Testis (tissue), 2 donors: ENCODE measurements at regions not wholly inside any gene's neighbourhood (a gene's known extent, or its start where the extent isn't known, plus 50 kb on each side); places are given as distances from the start of the nearest gene placed in this dataset.

ENCODE experiments used
- DNase-seq: peaks from one replicate; pipeline ENCODE4 v3.0.0-alpha.2; 2019
- H3K27ac ChIP-seq, 2 donors: fragments of 200-600 bp; sonication (generic); one replicate each; pipeline ENCODE4 v1.5.1; 2019
- H3K27me3 ChIP-seq: fragments of 200-600 bp; sonication (generic); one replicate; pipeline ENCODE4 v1.5.1; 2019
- H3K36me3 ChIP-seq: fragments of 200-600 bp; sonication (generic); one replicate; pipeline ENCODE4 v1.5.1; 2017; ENCODE audit warnings: low read depth; ENCODE audit errors: missing control alignments
- H3K4me1 ChIP-seq: fragments of 200-600 bp; sonication (generic); one replicate; pipeline ENCODE4 v1.5.1; 2019
- H3K4me3 ChIP-seq, 2 donors: fragments of 200-600 bp; sonication (generic); one replicate each; pipeline ENCODE4 v1.5.1; 2017 to 2019
- H3K9me3 ChIP-seq: fragments of 200-600 bp; sonication (generic); one replicate; pipeline ENCODE4 v1.5.1; 2017
- CTCF ChIP-seq, 3 experiments: fragments of 450-650 bp in 2 of 3; fragments of 200-600 bp in 1 of 3; sonication (generic) in 1 of 3; IDR thresholded peaks; one replicate each; pipeline ENCODE4 v1.5.1; 2016 to 2019; ENCODE audit warnings: antibody characterized with exemption in 3 of 3, mild to moderate bottlenecking in 2 of 3, moderate library complexity in 1 of 3
- POLR2A ChIP-seq: fragments of 450-650 bp; IDR thresholded peaks from one replicate; pipeline ENCODE4 v1.6.1; 2017; ENCODE audit warnings: antibody characterized with exemption, mild to moderate bottlenecking, moderate library complexity
- WGBS, 2 donors: methylation state at CpG; one replicate each; pipeline ENCODE4 v1.1.5; 2018; 5-methylcytosine and 5-hydroxymethylcytosine counted together
- intact Hi-C: fragments of 100-400 bp; cut with DNase I; formaldehyde crosslinking; loops from one replicate; pipeline ENCODE4 v1.15.1; 2023; ENCODE audit warnings: low total_unique reads

GRCh38 chr1:30194741-30195423 lies 528.5 kb downstream of the MATN1 start:
- intact Hi-C loops = no loop called here
- no peaks in the 10 kb centered on the region for H3K27me3 ChIP-seq
- no peaks in the 10 kb centered on the region for H3K36me3 ChIP-seq
- TF ChIP-seq POLR2A (no peak), CTCF (IDR thresholded peaks at IDR 0.05) (no peak)
- WGBS, 2 donors = 82 to 84% methylated on average over 8 of the region's 8 CpGs
- H3K4me1 ChIP-seq = no peaks in the 10 kb centered on the region
- H3K4me3 ChIP-seq = no peak overlapping the region
- DNase-seq = no peak
- no peaks in the 10 kb centered on the region for H3K9me3 ChIP-seq
- H3K27ac ChIP-seq = no peak overlapping the region

GRCh38 chr1:30194046-30194619 lies 529.3 kb downstream of the MATN1 start:
- TF ChIP-seq POLR2A (no peak), CTCF (IDR thresholded peaks at IDR 0.05) (no peak)
- no peak for DNase-seq
- no peaks in the 10 kb centered on the region for H3K36me3 ChIP-seq
- no peak overlapping the region for H3K27ac ChIP-seq
- no peak overlapping the region for H3K4me3 ChIP-seq
- H3K9me3 ChIP-seq = no peaks in the 10 kb centered on the region
- intact Hi-C loops = no loop called here
- no peaks in the 10 kb centered on the region for H3K4me1 ChIP-seq
- H3K27me3 ChIP-seq = no peaks in the 10 kb centered on the region
- WGBS, 2 donors = 51 to 69% methylated on average over 6 of the region's 6 CpGs

GRCh38 chr1:30192969-30193630 lies 530.3 kb downstream of the MATN1 start:
- no peaks in the 10 kb centered on the region for H3K27me3 ChIP-seq
- H3K4me3 ChIP-seq = no peak overlapping the region
- no peak overlapping the region for H3K27ac ChIP-seq
- H3K4me1 ChIP-seq = no peaks in the 10 kb centered on the region
- intact Hi-C loops = no loop called here
- H3K9me3 ChIP-seq = no peaks in the 10 kb centered on the region
- DNase-seq = no peak
- WGBS, 2 donors = 87 to 88% methylated on average over 3 of the region's 3 CpGs
- H3K36me3 ChIP-seq = no peaks in the 10 kb centered on the region
- TF ChIP-seq CTCF (IDR thresholded peaks at IDR 0.05) (no peak), POLR2A (no peak)

GRCh38 chr1:30191154-30191702 lies 532.2 kb downstream of the MATN1 start:
- intact Hi-C loops = no loop called here
- Histone ChIP-seq H3K27me3 (no peaks in the 10 kb centered on the region), H3K9me3 (no peaks in the 10 kb centered on the region), H3K27ac (no peak overlapping the region), H3K36me3 (no peaks in the 10 kb centered on the region), H3K4me3 (no peak overlapping the region), H3K4me1 (no peaks in the 10 kb centered on the region)
- no peak for TF ChIP-seq POLR2A
- no peak for TF ChIP-seq CTCF (IDR thresholded peaks at IDR 0.05)
- 42 to 51% methylated on average over 2 of the region's 2 CpGs for WGBS, 2 donors
- no peak for DNase-seq
